ENCODE measurements at regions not wholly inside any gene's neighbourhood (a gene's known extent, or its start where the extent isn't known, plus 50 kb on each side); places are given as distances from the start of the nearest gene placed in this dataset.

- intact Hi-C loops (cut with micrococcal nuclease) (no loop called here), dilution Hi-C loops (cut with MboI; ENCODE audit: extremely low pct_ligation_motif_present, low sequenced_read_pairs) (no loop called here)
- BruUV-seq (replicated peaks) = no TSS peak
- H3K9ac ChIP-seq (replicated peaks; ENCODE audit: extremely low read depth, insufficient read depth, low read length) = no peak overlapping the region
- FAIRE-seq (no peak), DNase-seq (ENCODE audit: low read depth, low spot score) (no peak)
- H3K27me3 ChIP-seq (ENCODE audit: control insufficient read depth in 2 of 2, insufficient read depth in 2 of 2, low read length in 2 of 2) = no peaks in the 10 kb centered on the region
- POLR2A ChIA-PET = no interaction called here
- H3K4me1 ChIP-seq (ENCODE audit: control insufficient read depth, extremely low read depth, insufficient read depth, low read length) = no peaks in the 10 kb centered on the region
- H3K27ac ChIP-seq (ENCODE audit: insufficient read depth, low read depth, low read length) = no peak overlapping the region
- no peak overlapping the region for H3K4me3 ChIP-seq (replicated peaks in 1 of 3; ENCODE audit: insufficient read depth in 1 of 3, low read depth in 1 of 3, low read length in 3 of 3)
- H3K36me3 ChIP-seq (ENCODE audit: control insufficient read depth in 2 of 2, extremely low read depth in 1 of 2, insufficient read depth in 2 of 2, low read length in 2 of 2) = no peaks in the 10 kb centered on the region
- H4K20me1 ChIP-seq (replicated peaks; ENCODE audit: control insufficient read depth, extremely low read depth, insufficient read depth, low read length) = no peaks in the 10 kb centered on the region
- no peak for TF ChIP-seq FOS (IDR thresholded peaks at IDR 0.05; ENCODE audit: borderline replicate concordance, insufficient read depth, low read length)
- TF ChIP-seq GATA2 (IDR thresholded peaks at IDR 0.05; ENCODE audit: insufficient read depth, insufficient read length, low read depth, low read length) = no peak
- no peak for TF ChIP-seq MAX (IDR thresholded peaks at IDR 0.05; ENCODE audit: insufficient read depth, insufficient read length)
- TF ChIP-seq CTCF (IDR thresholded peaks at IDR 0.05; ENCODE audit: extremely low read depth in 1 of 2, insufficient read depth in 1 of 2, low read depth in 1 of 2, low read length in 2 of 2) = no peak
- TF ChIP-seq JUN (IDR thresholded peaks at IDR 0.05; ENCODE audit: borderline replicate concordance, insufficient read depth, insufficient read length, low read depth) = no peak
- TF ChIP-seq MYC (IDR thresholded peaks at IDR 0.05; ENCODE audit: low read depth, low read length) = no peak
- no peaks in the 10 kb centered on the region for H3K79me2 ChIP-seq (ENCODE audit: control insufficient read depth, insufficient read depth, low read length)
- H3K4me2 ChIP-seq (ENCODE audit: insufficient read depth, low read length) = no peak overlapping the region
- H3K9me3 ChIP-seq (replicated peaks; ENCODE audit: control insufficient read depth, insufficient read depth, low read length) = peaks cover 2% of the 10 kb centered on the region
- CTCF ChIA-PET = no interaction called here
- H3K9me1 ChIP-seq (replicated peaks; ENCODE audit: control insufficient read depth, extremely low read depth, insufficient read depth, low read length) = no peaks in the 10 kb centered on the region
- no peak overlapping the region for H2AFZ ChIP-seq (ENCODE audit: low read depth, low read length)
These were observed 444.3 kb downstream of the GPAM start for GRCh38 chr10:111739125-111739873.

All from endothelial cell of umbilical vein (primary cell).